ENCODE measurements at regions not wholly inside any gene's neighbourhood (a gene's known extent, or its start where the extent isn't known, plus 50 kb on each side); places are given as distances from the start of the nearest gene placed in this dataset.

- TF ChIP-seq CTCF (IDR thresholded peaks at IDR 0.05) (no peak), POLR2A (IDR thresholded peaks at IDR 0.05) (no peak)
Measured at GRCh38 chr2:12107321-12107720, 360.9 kb downstream of the LPIN1 start.
